RCC 7860 (cell line): ENCODE measurements at regions not wholly inside any gene's neighbourhood (a gene's known extent, or its start where the extent isn't known, plus 50 kb on each side); places are given as distances from the start of the nearest gene placed in this dataset.
"Not testable (repeated sequence)": the region's sequence is repeated elsewhere in the genome, so short reads cannot be mapped to it uniquely, and the experiment has no call there.

ENCODE experiments used
- DNase-seq: peaks from one replicate; pipeline ENCODE4 v3.0.0-alpha.2; 2015; ENCODE audit warnings: low spot score
- FAIRE-seq: peaks from 2 replicates; lab custom pipeline; 2012; peaks lifted over from hg19 to GRCh38; lab: Jason Lieb, UNC

GRCh38 chr3:110998766-110999165, 72.8 kb upstream of the NECTIN3 start:
- FAIRE-seq, DNase-seq: not testable (repeated sequence)

GRCh38 chr3:111006485-111006884, 65.1 kb upstream of the NECTIN3 start:
- not testable (repeated sequence) for FAIRE-seq, DNase-seq

GRCh38 chr3:111012388-111013248, 59.0 kb upstream of the NECTIN3 start:
- DNase-seq (no peak), FAIRE-seq (no peak)
